IPS-NIHi11 (cell line): ENCODE measurements at regions not wholly inside any gene's neighbourhood (a gene's known extent, or its start where the extent isn't known, plus 50 kb on each side); places are given as distances from the start of the nearest gene placed in this dataset.
"Not testable (repeated sequence)": the region's sequence is repeated elsewhere in the genome, so short reads cannot be mapped to it uniquely, and the experiment has no call there.

Experiments
- DNase-seq: peaks from one replicate; pipeline ENCODE4 v3.0.0; 2012; ENCODE audit warnings: mixed read lengths, low spot score

- no peak for DNase-seq
Measured at GRCh38 chr14:57061009-57061711, 207.5 kb downstream of the EXOC5 start.

- no peak for DNase-seq
Measured at GRCh38 chr14:57060276-57060955, 208.3 kb downstream of the EXOC5 start.

GRCh38 chr14:57058319-57058718 is 210.4 kb downstream of the EXOC5 start:
- DNase-seq = no peak

- peak; percentile 21 for DNase-seq
Measured at GRCh38 chr14:57057803-57058202, 210.9 kb downstream of the EXOC5 start.

GRCh38 chr14:57056522-57056921 is 212.2 kb downstream of the EXOC5 start:
- DNase-seq = not testable (repeated sequence)

- DNase-seq = no peak
Measured at GRCh38 chr14:57052705-57053302, 215.9 kb downstream of the EXOC5 start.

- peak; percentile 35 for DNase-seq
Measured at GRCh38 chr14:57051633-57052032, 217.1 kb downstream of the EXOC5 start.

- DNase-seq = no peak
Measured at GRCh38 chr14:57049848-57050247, 218.9 kb downstream of the EXOC5 start.

- DNase-seq = no peak
Measured at GRCh38 chr14:57046175-57046574, 222.5 kb downstream of the EXOC5 start.

GRCh38 chr14:57044101-57044973 is 224.4 kb downstream of the EXOC5 start:
- DNase-seq = not testable (repeated sequence)

GRCh38 chr14:57038689-57039088 is 228.4 kb upstream of the OTX2 start:
- no peak for DNase-seq

GRCh38 chr14:57031474-57031873 is 221.2 kb upstream of the OTX2 start:
- DNase-seq = no peak

GRCh38 chr14:57029620-57030253 is 219.5 kb upstream of the OTX2 start:
- peak; percentile 52 for DNase-seq

GRCh38 chr14:57025456-57025855 is 215.2 kb upstream of the OTX2 start:
- DNase-seq = no peak

- no peak for DNase-seq
Measured at GRCh38 chr14:57022608-57023007, 212.3 kb upstream of the OTX2 start.

GRCh38 chr14:57018065-57018464 is 207.8 kb upstream of the OTX2 start:
- DNase-seq = no peak

GRCh38 chr14:57013987-57014386 is 203.7 kb upstream of the OTX2 start:
- DNase-seq = no peak

GRCh38 chr14:57009585-57010515 is 199.6 kb upstream of the OTX2 start:
- peak; percentile 21 for DNase-seq

GRCh38 chr14:57008534-57008933 is 198.3 kb upstream of the OTX2 start:
- DNase-seq = no peak

GRCh38 chr14:56998728-56999127 is 188.4 kb upstream of the OTX2 start:
- DNase-seq = peak; percentile 26
